HPDE6-E6E7 (cell line): ENCODE measurements at regions not wholly inside any gene's neighbourhood (a gene's known extent, or its start where the extent isn't known, plus 50 kb on each side); places are given as distances from the start of the nearest gene placed in this dataset.

ENCODE experiments used
- DNase-seq: peaks from one replicate; pipeline ENCODE4 v3.0.0; 2011; ENCODE audit warnings: missing footprints; ENCODE audit errors: extremely low spot score

GRCh38 chr18:43877616-43878321, 600.5 kb upstream of the SYT4 start:
- DNase-seq = no peak

DNA sequence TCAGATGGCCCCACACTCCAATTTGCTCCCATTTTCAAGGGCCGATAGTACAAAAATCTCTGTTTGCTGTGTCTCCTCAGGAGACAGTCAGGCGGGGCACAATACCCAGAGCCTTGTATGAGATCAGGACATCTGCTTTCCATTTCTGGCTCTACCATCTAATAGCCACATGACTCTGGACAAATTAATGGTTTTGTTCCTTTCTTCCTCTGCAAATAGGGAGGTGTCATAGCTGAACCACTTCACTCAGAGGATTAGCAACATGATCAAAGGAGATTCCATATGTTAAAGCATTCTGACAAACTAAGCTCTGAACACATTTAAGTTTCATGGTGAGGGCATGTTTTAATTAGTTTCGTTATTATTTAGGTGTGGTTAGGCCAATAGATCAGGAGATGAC, 602.1 kb upstream of the SYT4 start:
- DNase-seq = no peak

GRCh38 chr18:43882358-43883055, 605.2 kb upstream of the SYT4 start:
- no peak for DNase-seq

DNA sequence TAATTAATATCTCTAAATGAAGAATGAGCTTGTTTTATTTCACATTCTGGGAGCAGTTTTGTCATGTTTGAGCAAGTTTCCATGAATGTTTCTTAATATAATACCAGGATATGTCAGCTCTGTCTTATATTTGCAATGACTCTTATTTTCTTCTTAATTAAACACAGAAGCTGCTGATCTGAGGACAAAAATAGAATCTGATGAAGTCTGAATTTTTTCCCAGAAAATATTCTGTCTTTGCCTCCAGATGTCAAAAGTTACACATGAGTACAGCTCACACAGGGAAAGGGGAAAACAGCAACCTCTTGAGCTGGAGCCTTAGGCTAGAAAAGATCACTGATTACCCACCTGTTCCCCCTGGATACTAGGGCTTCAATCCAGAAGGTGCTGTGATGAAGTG, 606.6 kb upstream of the SYT4 start:
- no peak for DNase-seq

DNA sequence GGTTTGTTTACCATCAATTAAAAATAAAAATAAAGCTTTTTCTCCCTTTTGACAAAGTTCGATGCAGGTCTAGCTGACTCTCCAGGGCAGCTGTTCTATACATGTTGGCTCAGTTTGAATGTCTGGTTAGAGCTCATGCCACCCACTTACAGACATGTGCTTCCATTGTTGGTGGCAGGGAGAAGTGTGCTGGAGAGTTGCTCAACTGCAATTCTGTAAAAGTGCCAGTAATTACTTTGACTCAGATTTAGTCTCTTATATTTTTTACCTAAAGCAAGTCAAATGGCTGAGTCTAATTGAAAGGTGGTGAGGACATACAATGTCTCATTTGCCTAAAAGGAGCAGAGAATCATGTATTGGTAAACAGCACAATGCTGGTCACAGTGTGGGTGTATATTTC, 609.1 kb upstream of the SYT4 start:
- DNase-seq = no peak

- no peak for DNase-seq
Observed at GRCh38 chr18:43887491-43887890, 610.2 kb upstream of the SYT4 start.

- DNase-seq = no peak
Observed at GRCh38 chr18:43888598-43888997, 611.3 kb upstream of the SYT4 start.

DNA sequence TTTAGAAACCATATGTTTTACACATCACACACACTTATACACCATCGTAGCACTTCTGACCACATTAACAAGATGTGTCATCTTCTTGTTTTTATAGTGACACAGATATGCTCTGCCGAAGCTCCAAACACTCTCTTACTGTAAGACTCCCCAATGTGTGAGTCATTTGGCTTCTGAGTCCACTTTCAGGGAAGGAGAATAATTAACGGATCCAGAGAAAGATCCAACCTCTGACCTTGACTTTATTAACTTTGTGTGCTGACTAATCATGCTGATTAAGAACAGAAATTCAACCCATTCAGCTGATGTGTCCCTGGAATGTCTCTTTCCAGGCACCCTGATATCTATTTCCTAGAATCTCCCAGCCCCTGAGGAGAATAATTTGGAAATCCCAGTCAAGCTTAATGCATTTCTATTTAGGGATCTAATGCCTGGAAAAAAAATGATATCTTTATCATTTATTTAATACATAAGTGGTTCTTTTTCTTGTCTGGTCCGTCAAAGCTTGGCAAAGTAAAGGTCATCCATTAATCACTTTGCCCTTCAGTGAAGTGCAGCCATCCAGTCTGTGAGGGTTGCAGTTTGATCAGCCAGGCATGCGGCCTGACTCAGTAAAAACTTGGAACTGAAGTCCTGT, 615.8 kb upstream of the SYT4 start:
- peak; percentile 13 for DNase-seq

DNA sequence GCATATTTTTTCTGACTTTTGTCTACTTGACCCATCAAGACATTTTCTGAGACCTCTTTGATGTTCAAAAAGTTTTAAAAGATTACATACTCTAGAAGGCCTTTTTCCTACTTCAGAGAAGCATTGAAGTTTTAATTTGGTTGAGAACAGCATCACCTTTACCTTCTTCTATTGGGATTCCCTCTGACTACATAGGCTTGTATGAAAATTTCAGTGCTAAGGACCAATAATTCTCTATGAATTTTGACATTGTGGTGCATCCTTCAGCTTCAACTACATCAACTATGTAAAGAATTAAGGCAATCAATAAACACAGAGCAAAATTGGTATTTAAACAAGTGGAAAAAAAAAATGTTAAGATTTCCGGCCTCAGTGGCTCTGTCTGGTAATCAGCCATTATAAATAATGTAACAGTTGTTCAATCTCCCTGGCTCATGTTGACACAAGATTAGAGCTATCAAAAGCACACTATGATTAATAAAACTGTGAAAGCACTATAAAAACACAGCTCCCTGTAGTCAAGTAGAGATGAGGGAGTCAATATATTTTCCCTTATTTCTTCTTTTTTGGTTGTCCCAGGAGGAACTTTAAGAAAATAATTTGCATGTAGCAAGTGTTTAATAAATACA, 627.0 kb upstream of the SYT4 start:
- no peak for DNase-seq

DNA sequence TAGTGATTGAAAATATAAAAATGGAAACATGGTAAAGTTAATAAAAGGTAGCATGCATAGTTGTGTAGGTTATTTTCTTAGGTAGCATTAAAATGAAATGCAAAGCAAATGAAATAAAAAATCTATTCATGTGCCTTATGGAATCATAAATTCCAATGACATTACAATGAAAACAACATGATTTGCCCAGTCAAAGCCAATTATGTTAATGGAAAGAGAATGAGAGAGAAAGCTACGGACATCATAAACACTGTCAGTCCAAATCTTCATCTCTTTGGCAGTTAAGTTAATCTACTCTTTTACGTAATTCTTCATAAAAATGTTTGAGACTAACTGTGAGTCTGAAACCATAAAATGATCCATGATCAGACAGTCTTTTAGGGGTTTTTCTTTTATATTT, 636.7 kb upstream of the SYT4 start:
- no peak for DNase-seq

GRCh38 chr18:43916984-43917383, 639.7 kb upstream of the SYT4 start:
- no peak for DNase-seq

DNA sequence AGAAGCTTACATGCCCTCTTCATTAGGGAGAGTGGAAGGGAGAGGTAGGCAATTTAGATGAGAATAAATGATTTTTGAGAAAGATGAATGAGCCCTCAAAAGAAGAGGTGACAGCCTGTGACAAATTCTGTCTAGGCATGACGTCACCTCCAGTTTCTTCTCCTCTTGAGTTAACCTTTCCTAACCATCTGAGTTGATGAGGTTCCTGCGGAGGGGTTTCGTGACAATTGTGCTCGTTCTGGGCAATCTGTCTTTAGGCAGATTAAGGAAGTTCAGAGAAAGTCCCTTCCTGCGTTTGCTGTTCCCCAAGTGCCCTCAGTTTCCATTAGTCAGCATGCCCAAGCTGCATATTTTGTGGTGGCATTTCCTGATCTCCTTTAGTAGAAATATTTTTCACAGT, 640.2 kb upstream of the SYT4 start:
- DNase-seq = no peak

DNA sequence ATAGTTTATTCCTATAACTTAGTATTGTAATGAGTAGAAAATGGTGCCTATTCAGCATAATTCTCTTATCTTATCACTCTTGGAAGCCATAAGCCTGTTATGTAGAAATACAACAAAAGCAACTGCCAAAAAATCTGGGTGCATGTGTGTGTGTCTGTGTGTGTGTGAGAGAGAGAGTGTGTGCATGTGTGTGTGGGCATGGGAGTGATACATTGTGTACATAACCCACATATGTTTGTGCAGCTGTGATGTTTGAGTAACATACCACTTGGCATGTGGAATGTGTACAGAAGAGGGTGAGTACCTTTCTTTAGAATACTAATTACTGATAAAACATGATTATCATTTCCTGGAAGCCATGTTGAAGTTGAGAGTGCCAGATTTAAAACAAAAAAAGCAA, 642.3 kb upstream of the SYT4 start:
- DNase-seq = no peak

- no peak for DNase-seq
Observed at GRCh38 chr18:43931439-43931838, 654.1 kb upstream of the SYT4 start.

- no peak for DNase-seq
Observed at GRCh38 chr18:43932140-43932539, 654.9 kb upstream of the SYT4 start.

DNA sequence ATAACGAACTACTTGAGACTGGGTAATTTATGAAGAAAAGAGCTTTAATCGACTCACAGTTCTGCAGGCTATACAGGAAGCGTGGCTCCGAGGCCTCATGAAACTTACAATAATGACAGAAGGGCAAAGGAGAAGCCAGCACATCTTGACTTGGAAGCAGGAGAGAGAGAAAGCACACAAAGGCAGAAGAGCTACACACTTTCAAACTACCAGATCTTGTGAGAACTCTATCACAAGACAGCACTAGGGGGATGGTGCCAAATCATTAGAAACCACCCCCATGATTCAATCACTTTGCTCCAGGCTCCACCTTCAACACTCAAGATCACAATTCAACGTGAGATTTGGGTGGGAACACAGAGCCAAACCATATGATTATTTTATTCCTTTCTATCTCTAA, 655.9 kb upstream of the SYT4 start:
- no peak for DNase-seq

GRCh38 chr18:43934322-43934721, 657.0 kb upstream of the SYT4 start:
- DNase-seq = no peak

DNA sequence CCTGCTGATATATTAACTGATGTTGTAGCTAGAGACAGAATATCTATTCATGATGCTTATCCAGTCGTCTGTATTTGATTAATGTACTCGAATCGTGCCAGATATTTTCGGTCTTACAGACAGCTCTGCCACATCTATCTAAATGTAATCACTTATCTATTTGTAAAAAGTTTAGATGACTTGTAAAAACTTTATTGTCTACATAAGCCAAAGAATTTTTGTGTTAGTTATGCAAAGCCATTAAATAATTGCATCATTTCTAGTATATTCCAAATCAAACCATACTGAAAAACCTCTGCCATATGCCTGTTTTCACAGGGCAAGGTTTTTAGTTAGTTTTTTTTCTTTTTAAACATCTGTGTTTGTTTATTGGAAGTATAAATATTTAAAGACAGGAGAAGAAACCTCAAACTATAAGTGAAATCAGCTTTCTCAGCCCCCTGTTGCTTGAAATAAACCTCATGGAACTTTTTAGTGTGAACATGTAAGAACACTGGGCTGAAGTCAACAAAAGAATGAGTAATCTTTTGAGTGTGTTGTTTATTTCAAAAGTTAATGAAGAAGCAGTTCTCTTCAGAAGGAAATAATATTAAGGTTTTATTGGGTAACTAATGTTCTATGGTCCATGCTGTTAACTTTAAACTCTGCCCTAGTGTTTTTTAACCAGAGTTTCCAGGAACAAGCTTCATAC, 657.6 kb upstream of the SYT4 start:
- no peak for DNase-seq

DNA sequence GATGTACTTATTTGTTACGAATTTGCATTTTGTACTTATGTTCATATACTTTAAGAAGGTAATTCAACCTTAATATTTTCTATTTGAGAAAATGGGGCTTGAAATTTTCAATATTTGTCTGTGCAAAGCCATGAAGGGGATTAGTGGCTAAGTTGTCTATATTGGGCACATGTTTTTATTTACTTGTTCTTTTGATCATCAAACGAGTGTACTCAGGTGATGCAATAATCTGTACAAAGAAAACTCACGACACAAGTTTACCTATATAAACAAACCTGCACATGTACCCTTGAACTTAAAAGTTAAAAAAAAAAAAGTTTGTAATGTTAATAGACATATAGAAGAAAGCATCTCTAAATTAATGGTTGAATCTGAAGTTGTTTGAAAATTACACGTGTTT, 658.9 kb upstream of the SYT4 start:
- no peak for DNase-seq

GRCh38 chr18:43949291-43949690, 672.0 kb upstream of the SYT4 start:
- no peak for DNase-seq

DNA sequence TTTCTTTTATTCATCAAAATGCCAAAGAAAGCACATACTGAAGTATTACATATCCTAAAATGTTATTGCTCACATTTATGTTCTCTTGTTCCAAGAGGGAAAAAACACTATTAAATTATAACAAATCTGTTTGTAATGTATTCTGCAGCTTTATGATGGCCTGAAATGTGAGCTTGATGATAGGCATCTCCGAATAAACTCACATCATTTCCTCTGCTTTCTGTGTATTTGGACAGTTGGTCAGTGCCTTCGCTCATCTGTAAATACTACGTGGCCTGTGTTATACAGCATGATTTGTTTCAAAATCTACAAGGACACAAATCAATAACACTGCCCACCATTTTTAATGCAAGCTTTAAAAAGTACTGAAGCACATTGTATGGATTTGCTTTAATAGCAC, 672.8 kb upstream of the SYT4 start:
- DNase-seq = no peak

DNA sequence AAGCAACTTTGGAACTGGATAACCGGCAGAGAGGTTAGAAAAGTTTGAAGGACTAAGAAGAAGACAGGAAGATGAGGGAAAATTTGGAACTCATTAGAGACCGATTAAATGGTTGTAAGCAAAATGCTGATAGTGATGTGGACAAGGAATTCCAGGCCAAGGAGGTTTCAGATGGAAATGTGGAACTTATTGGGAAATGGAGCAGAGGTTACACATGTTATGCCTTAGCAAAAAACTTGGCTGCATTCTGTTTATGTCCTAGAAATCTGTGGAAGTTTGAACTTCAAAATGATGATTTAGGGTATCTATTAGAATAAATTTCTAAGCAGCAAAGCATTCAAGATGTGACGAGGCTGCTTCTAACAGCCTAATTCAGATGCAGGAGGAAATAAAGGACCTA, 675.1 kb upstream of the SYT4 start:
- no peak for DNase-seq
